ENCODE measurements at regions not wholly inside any gene's neighbourhood (a gene's known extent, or its start where the extent isn't known, plus 50 kb on each side); places are given as distances from the start of the nearest gene placed in this dataset.

- Mint-ChIP-seq H3K27me3 (peaks cover 12 to 50% (median 16%) of the 10 kb centered on the region in 5 donors), H3K9me3 (no peaks in the 10 kb centered on the region), H3K27ac (no peak overlapping the region), H3K4me3 (no peak overlapping the region), H3K4me1 (peaks cover 0 to 13% (median 2%) of the 10 kb centered on the region in 4 donors), H3K36me3 (no peaks in the 10 kb centered on the region)
- ATAC-seq (no peak), DNase-seq (peak in 1 of 10 donors; percentile 2)
- POLR2A ChIA-PET, result no interaction called here
Measured at GRCh38 chr14:54172114-54172513, 215.5 kb upstream of the BMP4 start.

DNA sequence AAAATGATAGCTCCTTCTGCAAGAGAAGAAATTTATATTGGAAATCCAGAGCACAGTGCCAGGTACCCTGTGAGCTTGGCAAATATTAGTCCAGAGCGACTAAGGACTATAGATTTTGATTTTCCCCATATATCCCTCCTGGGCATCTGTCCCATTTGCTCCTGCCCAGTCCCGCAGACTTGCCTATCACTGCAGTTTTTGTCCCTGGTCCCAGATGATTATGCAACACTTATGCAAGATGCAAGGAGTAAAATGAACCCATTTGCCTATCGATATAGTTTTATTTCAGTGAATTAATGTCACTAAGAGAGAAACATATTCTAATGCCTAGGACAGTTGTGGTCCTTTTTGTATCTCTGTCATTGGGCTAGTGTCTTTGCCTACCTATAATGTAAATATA lies 215.9 kb upstream of the BMP4 start:
- POLR2A ChIA-PET, result no interaction called here
- Mint-ChIP-seq H3K4me3 (no peak overlapping the region), H3K27me3 (peaks cover 12 to 55% (median 16%) of the 10 kb centered on the region in 5 donors), H3K36me3 (no peaks in the 10 kb centered on the region), H3K27ac (peak overlapping the region in 1 of 10 donors; percentile 22), H3K4me1 (peaks cover 0 to 13% (median 2%) of the 10 kb centered on the region in 4 donors), H3K9me3 (no peaks in the 10 kb centered on the region)
- no peak for ATAC-seq
- DNase-seq, result no peak

DNA sequence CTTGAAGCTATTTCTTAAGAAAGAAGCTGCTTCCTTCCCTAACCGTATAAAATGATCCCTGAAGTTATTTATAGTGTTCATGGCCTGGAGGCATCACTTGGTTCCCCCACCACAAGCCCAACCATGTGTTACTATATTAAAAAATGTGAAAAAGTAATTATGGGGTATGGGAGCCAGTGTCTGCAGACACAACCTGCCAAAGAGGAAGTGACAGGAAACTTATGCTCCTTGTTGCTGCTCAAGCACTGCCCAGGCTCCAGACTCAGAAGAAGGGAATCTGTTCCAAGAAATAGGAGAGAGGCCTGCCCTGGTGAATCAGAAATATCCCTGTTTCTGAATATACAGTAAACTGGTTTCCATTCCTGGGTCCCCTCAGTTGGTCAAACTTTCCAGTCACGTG lies 217.2 kb upstream of the BMP4 start:
- Mint-ChIP-seq H3K27ac (no peak overlapping the region), H3K4me1 (peaks cover 0 to 13% (median 2%) of the 10 kb centered on the region in 4 donors), H3K36me3 (no peaks in the 10 kb centered on the region), H3K9me3 (no peaks in the 10 kb centered on the region), H3K4me3 (no peak overlapping the region), H3K27me3 (peaks cover 11 to 62% (median 20%) of the 10 kb centered on the region in 5 donors)
- POLR2A ChIA-PET, result no interaction called here
- no peak for DNase-seq
- no peak for ATAC-seq

DNA sequence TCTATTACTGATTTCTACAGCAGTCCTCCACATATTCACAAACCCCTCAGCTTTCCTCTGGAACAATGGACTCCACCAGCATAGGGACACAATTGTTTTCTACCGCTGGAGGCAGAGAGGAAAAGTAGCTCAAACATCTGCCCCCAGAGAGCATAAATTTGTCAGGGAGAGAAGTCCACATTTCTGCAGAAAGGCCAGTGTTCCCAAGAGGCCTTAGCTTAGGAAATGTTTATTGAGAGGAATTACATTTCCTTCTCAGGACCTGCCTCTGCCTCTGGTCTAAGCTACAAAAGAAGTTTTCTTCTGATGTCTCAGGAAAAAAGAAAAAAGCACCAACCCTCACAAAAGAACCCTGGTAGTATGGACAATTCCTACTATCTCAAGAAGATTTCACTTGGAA lies 217.8 kb upstream of the BMP4 start:
- no peak for ATAC-seq
- Mint-ChIP-seq H3K36me3 (no peaks in the 10 kb centered on the region), H3K4me3 (no peak overlapping the region), H3K9me3 (no peaks in the 10 kb centered on the region), H3K4me1 (peaks cover 0 to 13% (median 2%) of the 10 kb centered on the region in 4 donors), H3K27me3 (peaks cover 11 to 60% (median 20%) of the 10 kb centered on the region in 5 donors), H3K27ac (no peak overlapping the region)
- no peak for DNase-seq
- POLR2A ChIA-PET, result no interaction called here

DNA sequence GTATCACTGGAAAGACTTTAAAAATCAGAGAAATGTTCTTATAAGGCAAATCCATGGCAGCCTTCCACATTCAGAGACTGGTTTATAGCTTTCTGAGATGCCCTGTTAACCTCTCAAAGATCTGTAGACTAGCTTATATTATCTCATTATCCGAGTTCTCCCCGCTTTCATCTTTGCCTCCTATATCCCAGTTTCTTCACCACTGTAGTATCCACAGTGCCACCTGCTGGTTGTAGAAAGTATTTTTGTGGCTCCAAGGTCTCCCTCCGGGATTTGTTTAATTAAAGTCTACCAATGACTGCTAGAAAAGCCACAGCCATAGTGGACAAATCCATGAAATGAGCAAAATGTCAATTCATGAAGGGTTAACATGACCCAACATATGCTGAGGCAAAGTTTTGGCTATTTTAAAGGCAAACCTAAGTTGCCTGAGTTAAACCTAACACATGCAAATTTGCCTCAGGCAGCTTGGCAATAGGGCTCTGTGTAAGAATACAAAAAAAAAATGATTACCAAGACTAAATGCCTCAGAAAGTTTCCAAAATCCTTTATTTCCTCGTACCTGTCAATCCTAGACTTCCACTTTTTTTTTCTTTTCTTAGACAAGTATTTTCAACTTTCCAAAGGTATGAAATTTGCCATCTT lies 218.8 kb upstream of the BMP4 start:
- Mint-ChIP-seq H3K27ac (no peak overlapping the region), H3K9me3 (no peaks in the 10 kb centered on the region), H3K27me3 (peaks cover 9 to 50% (median 15%) of the 10 kb centered on the region in 5 donors), H3K36me3 (no peaks in the 10 kb centered on the region), H3K4me1 (peaks cover 0 to 13% (median 2%) of the 10 kb centered on the region in 4 donors), H3K4me3 (no peak overlapping the region)
- no peak for ATAC-seq
- POLR2A ChIA-PET, result no interaction called here
- peak in 8 of 10 donors; percentile 5 to 63 (median 17) for DNase-seq

DNA sequence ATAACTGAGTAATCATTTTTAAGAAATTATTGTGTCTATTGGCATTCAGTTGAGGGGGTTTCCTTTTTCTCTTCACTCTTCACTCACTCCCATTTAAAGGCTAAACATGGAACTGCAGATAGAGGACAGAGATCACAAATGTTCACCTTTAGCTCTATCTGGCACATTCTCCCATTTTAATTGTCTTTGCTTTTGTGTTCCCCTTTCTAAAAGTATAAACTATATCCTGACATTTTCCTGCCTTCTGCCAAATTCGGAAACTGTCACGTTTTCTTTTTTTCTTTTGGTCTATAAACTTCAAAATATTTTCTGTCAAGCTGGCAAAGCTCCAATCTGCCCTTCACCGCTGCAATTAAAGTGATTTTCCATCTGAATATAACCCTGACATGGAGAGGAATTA lies 219.8 kb upstream of the CDKN3 start:
- H3K27ac Mint-ChIP-seq, result no peak overlapping the region
- no peak overlapping the region for H3K4me3 Mint-ChIP-seq
- peaks cover 0 to 4% (median 0%) of the 10 kb centered on the region in 4 donors for H3K4me1 Mint-ChIP-seq
- POLR2A ChIA-PET, result no interaction called here
- ATAC-seq, result no peak
- DNase-seq, result no peak
- H3K9me3 Mint-ChIP-seq, result no peaks in the 10 kb centered on the region
- H3K36me3 Mint-ChIP-seq, result no peaks in the 10 kb centered on the region
- peaks cover 9 to 34% (median 14%) of the 10 kb centered on the region in 5 donors for H3K27me3 Mint-ChIP-seq

DNA sequence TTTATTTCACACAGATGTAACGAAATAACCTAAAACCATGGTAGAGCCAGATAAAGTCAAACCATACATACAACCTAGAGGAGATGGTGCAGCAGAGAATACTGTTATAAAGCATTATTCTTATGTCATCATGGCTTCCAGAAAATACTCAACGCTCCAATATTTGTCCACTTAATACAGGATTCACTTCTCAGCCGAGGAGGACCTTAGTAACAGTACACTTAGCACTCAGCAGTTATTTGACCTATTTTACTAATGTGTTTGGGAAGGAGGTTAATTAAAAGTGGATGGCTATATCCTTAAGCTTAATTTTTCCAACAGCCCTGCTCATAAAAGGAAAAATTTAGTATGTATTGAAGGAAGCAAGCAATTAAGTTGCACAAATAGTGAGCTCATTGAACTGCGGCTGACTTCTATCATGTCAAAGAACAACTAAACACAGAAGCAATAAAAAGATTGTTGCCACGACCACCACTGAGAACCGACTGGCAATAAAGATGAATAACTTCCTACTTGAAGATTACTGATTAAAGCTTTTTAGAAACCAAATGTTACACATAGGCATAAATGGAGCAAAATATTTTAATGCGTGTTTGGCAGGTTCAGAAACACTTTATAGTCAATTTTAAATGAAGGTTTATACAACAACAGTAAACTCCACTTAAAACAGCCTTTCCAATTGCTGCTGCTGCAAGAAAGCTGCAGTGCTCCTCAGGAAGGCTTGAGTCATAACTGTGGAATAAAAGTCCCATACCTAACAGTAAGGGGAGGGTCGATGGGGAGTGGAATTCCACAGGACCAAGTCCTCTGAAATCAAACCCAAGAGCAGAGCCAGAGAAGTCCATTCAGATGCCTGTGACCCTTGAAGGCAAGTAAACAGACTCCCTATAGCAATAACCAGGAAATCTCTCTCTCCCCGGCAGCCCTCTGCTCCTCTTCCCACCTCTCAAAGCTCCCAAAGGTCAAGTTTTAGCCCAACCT lies 218.9 kb upstream of the CDKN3 start:
- no peaks in the 10 kb centered on the region for H3K9me3 Mint-ChIP-seq
- no peak for ATAC-seq
- H3K4me1 Mint-ChIP-seq, result no peaks in the 10 kb centered on the region
- no peaks in the 10 kb centered on the region for H3K36me3 Mint-ChIP-seq
- H3K4me3 Mint-ChIP-seq, result no peak overlapping the region
- no peak overlapping the region for H3K27ac Mint-ChIP-seq
- DNase-seq, result no peak
- POLR2A ChIA-PET, result no interaction called here
- H3K27me3 Mint-ChIP-seq, result peaks cover 9 to 34% (median 16%) of the 10 kb centered on the region in 5 donors

DNA sequence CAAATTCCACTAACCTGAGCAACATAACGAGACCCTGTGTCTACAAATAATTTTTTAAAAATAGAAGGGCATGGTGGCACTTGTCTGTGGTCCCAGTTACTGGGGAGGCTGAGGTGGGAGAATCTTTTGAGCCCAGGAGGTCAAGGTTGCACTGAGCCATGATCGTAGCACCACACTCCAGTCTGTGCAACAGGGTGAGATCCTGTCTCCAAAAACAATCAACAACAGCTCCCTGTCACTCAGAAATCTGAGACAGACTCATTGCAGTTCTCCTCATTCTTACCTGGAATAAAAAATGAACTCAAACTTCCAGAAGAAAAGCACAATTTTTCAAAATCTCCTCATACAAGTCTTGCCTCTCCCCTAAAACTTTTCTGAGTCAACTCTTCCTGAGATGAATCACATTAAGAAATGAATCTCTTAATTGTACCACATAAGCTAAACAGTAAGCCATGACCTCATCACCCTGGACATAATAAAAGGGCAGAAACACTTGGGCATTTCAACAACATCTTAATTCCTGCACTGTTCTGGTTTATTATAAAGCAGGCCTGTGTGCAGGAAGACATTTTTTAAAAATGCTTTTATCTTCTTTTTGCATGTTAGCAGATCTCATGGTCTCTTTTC lies 214.3 kb upstream of the CDKN3 start:
- H3K4me3 Mint-ChIP-seq, result no peak overlapping the region
- POLR2A ChIA-PET, result no interaction called here
- peaks cover 1 to 14% (median 6%) of the 10 kb centered on the region in 5 donors for H3K27me3 Mint-ChIP-seq
- H3K27ac Mint-ChIP-seq, result no peak overlapping the region
- ATAC-seq, result no peak
- H3K9me3 Mint-ChIP-seq, result no peaks in the 10 kb centered on the region
- no peaks in the 10 kb centered on the region for H3K4me1 Mint-ChIP-seq
- no peak for DNase-seq
- H3K36me3 Mint-ChIP-seq, result no peaks in the 10 kb centered on the region

- no peaks in the 10 kb centered on the region for H3K9me3 Mint-ChIP-seq
- peaks cover 0 to 11% (median 0%) of the 10 kb centered on the region in 5 donors for H3K27me3 Mint-ChIP-seq
- no peak overlapping the region for H3K27ac Mint-ChIP-seq
- no peaks in the 10 kb centered on the region for H3K36me3 Mint-ChIP-seq
- ATAC-seq, result no peak
- peaks cover 0 to 5% (median 2%) of the 10 kb centered on the region in 4 donors for H3K4me1 Mint-ChIP-seq
- H3K4me3 Mint-ChIP-seq, result no peak overlapping the region
- POLR2A ChIA-PET, result no interaction called here
- DNase-seq, result no peak
Measured at GRCh38 chr14:54186821-54187763, 209.7 kb upstream of the CDKN3 start.

GRCh38 chr14:54188064-54188666 lies 208.6 kb upstream of the CDKN3 start:
- Mint-ChIP-seq H3K36me3 (no peaks in the 10 kb centered on the region), H3K4me3 (no peak overlapping the region), H3K4me1 (peaks cover 0 to 5% (median 2%) of the 10 kb centered on the region in 4 donors), H3K27me3 (peaks cover 0 to 5% (median 0%) of the 10 kb centered on the region in 5 donors), H3K27ac (no peak overlapping the region), H3K9me3 (no peaks in the 10 kb centered on the region)
- POLR2A ChIA-PET, result no interaction called here
- DNase-seq (no peak), ATAC-seq (no peak)

DNA sequence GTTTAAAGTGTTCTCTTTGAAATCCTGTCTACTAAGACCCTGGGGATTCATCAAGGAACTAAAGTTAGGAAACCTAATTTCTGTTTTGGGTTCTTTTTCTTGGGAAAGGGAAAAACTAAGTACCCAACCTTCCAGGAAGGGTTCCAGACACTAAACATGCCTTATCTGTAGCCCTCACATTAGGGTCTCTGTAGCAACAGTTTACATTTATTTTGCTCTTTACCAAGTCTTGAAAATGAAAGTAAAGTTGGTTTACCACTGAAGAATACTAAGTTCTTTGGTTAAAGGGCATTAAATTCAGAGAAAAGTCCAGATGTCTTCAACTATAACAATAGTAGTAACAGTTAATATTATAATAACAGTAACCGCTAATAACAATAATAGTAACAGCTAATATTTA lies 207.5 kb upstream of the CDKN3 start:
- DNase-seq, result no peak
- Mint-ChIP-seq H3K27me3 (peaks cover 0 to 5% (median 0%) of the 10 kb centered on the region in 5 donors), H3K36me3 (no peaks in the 10 kb centered on the region), H3K4me3 (no peak overlapping the region), H3K4me1 (peaks cover 0 to 5% (median 2%) of the 10 kb centered on the region in 4 donors), H3K9me3 (no peaks in the 10 kb centered on the region), H3K27ac (no peak overlapping the region)
- POLR2A ChIA-PET, result no interaction called here
- ATAC-seq, result no peak

All from naive thymus-derived CD8-positive, alpha-beta T cell (primary cell).